Lower lobe of right lung (tissue), 2 donors: ENCODE measurements at regions not wholly inside any gene's neighbourhood (a gene's known extent, or its start where the extent isn't known, plus 50 kb on each side); places are given as distances from the start of the nearest gene placed in this dataset.

ENCODE experiments used
- ATAC-seq, 2 donors: fragments of 200-7000 bp; cut with Tn5 transposase; one replicate each; pipeline ENCODE4 v1.9.1; 2020 to 2022; ENCODE audit warnings: mild to moderate bottlenecking in 2 of 2, moderate library complexity in 2 of 2
- DNase-seq: peaks from one replicate; pipeline ENCODE4 v3.0.0-alpha.2; 2020
- H3K27ac ChIP-seq: fragments of 200-600 bp; one replicate; pipeline ENCODE4 v1.8.0; 2022
- H3K27me3 ChIP-seq: fragments of 200-600 bp; one replicate; pipeline ENCODE4 v1.8.0; 2022; ENCODE audit warnings: low read depth
- H3K36me3 ChIP-seq: fragments of 200-600 bp; one replicate; pipeline ENCODE4 v1.8.0; 2022; ENCODE audit warnings: mild to moderate bottlenecking
- H3K4me1 ChIP-seq: fragments of 200-600 bp; one replicate; pipeline ENCODE4 v1.8.0; 2022
- H3K4me3 ChIP-seq: fragments of 200-600 bp; one replicate; pipeline ENCODE4 v1.8.0; 2022; ENCODE audit warnings: mild to moderate bottlenecking
- H3K9me3 ChIP-seq: fragments of 200-600 bp; one replicate; pipeline ENCODE4 v1.8.0; 2022
- intact Hi-C: fragments of 100-400 bp; cut with DNase I; formaldehyde crosslinking; loops from one replicate; pipeline ENCODE4 v1.11.0; 2022
- TF ChIP-seq, protein P1 (sequence below): fragments of 200-600 bp; IDR thresholded peaks from one replicate; pipeline ENCODE4 v1.8.0; 2022; ENCODE audit warnings: antibody characterized with exemption, mild to moderate bottlenecking
- donor health status: DM: no; HTN: yes; CAD: no; lungs with severe emphysema.

DNA sequence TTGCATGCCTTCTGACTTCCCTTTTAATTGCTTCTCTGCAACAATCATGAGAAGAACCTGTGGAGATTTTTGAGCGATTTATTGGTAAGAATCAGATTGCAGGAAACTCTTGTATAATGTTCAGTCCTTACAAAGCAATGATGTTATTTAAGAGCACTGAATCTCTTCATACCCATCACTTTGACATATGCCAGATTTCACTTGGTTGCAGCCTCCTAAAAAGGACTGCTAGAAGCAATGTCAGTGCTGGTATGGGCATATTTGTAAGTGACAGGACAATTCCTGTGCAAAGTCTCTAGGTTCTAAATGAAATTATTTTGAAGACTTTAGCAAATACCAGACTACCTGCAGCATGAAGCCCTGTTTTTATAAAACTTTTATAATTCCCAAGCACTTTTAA, 2272.7 kb upstream of the WWC1 start:
- H3K27ac ChIP-seq = no peak overlapping the region
- H3K4me3 ChIP-seq = no peak overlapping the region
- TF ChIP-seq, protein P1, sequence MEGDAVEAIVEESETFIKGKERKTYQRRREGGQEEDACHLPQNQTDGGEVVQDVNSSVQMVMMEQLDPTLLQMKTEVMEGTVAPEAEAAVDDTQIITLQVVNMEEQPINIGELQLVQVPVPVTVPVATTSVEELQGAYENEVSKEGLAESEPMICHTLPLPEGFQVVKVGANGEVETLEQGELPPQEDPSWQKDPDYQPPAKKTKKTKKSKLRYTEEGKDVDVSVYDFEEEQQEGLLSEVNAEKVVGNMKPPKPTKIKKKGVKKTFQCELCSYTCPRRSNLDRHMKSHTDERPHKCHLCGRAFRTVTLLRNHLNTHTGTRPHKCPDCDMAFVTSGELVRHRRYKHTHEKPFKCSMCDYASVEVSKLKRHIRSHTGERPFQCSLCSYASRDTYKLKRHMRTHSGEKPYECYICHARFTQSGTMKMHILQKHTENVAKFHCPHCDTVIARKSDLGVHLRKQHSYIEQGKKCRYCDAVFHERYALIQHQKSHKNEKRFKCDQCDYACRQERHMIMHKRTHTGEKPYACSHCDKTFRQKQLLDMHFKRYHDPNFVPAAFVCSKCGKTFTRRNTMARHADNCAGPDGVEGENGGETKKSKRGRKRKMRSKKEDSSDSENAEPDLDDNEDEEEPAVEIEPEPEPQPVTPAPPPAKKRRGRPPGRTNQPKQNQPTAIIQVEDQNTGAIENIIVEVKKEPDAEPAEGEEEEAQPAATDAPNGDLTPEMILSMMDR = no peak
- no peak for DNase-seq
- H3K9me3 ChIP-seq = no peaks in the 10 kb centered on the region
- H3K27me3 ChIP-seq = no peaks in the 10 kb centered on the region
- intact Hi-C loops = no loop called here
- H3K36me3 ChIP-seq = no peaks in the 10 kb centered on the region
- no peak for ATAC-seq
- H3K4me1 ChIP-seq = no peaks in the 10 kb centered on the region

GRCh38 chr5:166022065-166022464, 2269.4 kb upstream of the WWC1 start:
- H3K36me3 ChIP-seq = no peaks in the 10 kb centered on the region
- no peaks in the 10 kb centered on the region for H3K27me3 ChIP-seq
- no peak overlapping the region for H3K4me3 ChIP-seq
- H3K27ac ChIP-seq = no peak overlapping the region
- no peak for DNase-seq
- H3K4me1 ChIP-seq = no peaks in the 10 kb centered on the region
- no peak for ATAC-seq
- H3K9me3 ChIP-seq = no peaks in the 10 kb centered on the region
- intact Hi-C loops = no loop called here
- TF ChIP-seq, protein P1 = no peak

DNA sequence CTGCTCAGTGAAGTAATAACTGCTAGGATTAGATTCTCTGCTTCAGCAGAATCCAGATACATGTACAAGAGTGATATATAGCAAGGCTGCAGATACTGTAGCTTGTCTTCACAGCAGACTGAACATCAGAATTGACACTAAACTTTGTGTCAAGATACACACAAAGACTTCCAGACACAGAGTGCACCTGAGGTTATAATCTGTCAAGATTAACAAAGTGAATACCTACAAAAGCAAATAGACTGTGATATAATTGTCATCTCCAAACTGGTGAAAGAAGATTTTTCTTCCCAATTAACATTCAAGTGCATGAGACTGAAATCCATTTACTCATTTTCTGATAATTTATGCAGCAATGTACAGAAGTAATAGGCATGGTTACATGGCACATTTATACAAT, 2266.5 kb upstream of the WWC1 start:
- ATAC-seq (no peak), DNase-seq (no peak)
- Histone ChIP-seq H3K4me3 (no peak overlapping the region), H3K9me3 (no peaks in the 10 kb centered on the region), H3K36me3 (no peaks in the 10 kb centered on the region), H3K27ac (no peak overlapping the region), H3K27me3 (no peaks in the 10 kb centered on the region), H3K4me1 (no peaks in the 10 kb centered on the region)
- intact Hi-C loops = no loop called here
- TF ChIP-seq, protein P1 = no peak

DNA sequence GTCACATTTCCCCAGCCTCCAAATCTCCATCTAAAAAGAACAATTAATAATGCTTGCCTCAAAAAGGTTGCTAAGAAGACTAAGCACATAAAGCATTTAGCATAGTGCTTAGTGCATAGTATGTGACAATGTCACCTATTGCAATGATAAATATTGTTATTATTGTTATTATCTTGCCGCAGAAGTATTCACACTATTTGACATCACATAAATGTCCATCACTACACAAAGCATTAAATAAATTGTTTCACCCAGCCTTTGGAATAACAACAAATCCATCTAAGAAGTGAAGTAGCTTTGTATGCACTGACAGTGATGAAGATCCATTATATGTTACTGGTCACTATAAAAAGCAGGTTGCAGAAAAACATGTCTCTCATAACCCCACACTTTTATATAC, 2263.9 kb upstream of the WWC1 start:
- Histone ChIP-seq H3K27ac (no peak overlapping the region), H3K27me3 (no peaks in the 10 kb centered on the region), H3K36me3 (no peaks in the 10 kb centered on the region), H3K4me1 (no peaks in the 10 kb centered on the region), H3K4me3 (no peak overlapping the region), H3K9me3 (no peaks in the 10 kb centered on the region)
- intact Hi-C loops = no loop called here
- TF ChIP-seq, protein P1 = no peak
- no peak for ATAC-seq
- DNase-seq = no peak

DNA sequence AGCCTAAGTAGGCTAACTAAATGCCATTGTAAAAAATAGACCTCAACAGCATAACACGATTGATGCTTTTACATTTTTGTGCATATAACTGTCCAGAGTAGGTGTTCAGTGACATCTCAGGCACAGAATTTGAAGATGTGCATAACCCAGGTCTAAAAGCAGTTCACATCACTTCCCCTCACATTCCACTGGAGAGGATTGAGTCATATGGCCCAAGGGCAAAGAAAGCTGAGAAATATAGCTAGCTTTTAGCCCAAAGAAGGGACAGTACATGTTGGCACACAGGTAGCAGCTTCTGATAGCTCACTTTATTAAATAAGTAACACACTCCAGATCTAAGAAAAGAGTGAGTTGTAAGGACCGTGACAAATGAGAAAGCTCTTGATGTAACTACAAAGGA, 2259.5 kb upstream of the WWC1 start:
- Histone ChIP-seq H3K9me3 (no peaks in the 10 kb centered on the region), H3K27me3 (no peaks in the 10 kb centered on the region), H3K27ac (no peak overlapping the region), H3K4me3 (no peak overlapping the region), H3K4me1 (no peaks in the 10 kb centered on the region), H3K36me3 (no peaks in the 10 kb centered on the region)
- ATAC-seq = no peak
- TF ChIP-seq, protein P1 = no peak
- intact Hi-C loops = no loop called here
- DNase-seq = no peak

DNA sequence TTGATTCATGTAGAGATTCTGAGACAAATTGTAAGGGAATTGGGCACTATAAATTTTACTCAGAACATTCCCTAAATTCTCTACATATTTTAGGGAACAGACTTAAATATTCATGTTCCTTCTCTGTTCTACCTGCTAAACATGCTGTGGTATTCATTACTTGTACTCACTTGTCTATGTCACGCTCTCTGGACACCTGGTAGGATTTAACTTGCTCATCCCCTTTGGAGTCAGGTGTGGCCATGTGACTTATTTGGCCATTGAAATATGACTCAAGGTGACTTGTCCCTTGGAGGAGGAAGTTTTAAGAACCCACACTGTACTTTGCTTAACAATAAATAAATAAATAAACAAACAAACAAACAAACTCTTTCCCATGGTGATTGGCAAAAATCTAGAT, 2258.8 kb upstream of the WWC1 start:
- Histone ChIP-seq H3K4me3 (no peak overlapping the region), H3K36me3 (no peaks in the 10 kb centered on the region), H3K9me3 (no peaks in the 10 kb centered on the region), H3K4me1 (no peaks in the 10 kb centered on the region), H3K27ac (no peak overlapping the region), H3K27me3 (no peaks in the 10 kb centered on the region)
- ATAC-seq = no peak
- intact Hi-C loops = no loop called here
- DNase-seq = no peak
- TF ChIP-seq, protein P1 = no peak
